ENCODE measurements at regions not wholly inside any gene's neighbourhood (a gene's known extent, or its start where the extent isn't known, plus 50 kb on each side); places are given as distances from the start of the nearest gene placed in this dataset.

DNA sequence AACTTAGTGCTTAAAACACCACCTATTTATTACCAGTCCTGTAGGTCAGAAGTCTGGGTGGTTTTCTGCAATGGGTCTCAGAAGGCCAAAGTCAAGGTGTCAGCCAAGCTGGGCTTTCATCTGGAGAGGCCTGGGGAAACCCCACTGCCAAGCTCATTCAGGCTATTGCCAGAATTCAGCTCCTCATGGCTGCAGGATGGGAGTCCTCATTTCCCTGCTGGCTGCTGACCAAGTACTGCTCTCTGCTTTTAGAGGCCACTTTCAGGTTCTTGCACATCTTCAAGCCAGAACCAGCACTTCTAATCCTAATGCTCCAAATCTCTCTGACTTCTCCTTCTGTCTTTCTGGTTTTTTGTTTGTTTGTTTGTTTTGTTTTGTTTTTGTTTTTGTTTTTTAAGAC, 109.3 kb downstream of the BCOR start (continued):
- no peak for TF ChIP-seq ZNF423 (tag by site-specific recombination; IDR thresholded peaks at IDR 0.05)
- TF ChIP-seq ZNF518A (tag by site-specific recombination; conservative IDR thresholded peaks at IDR 0.05; ENCODE audit: low read depth) = no peak
- no peak for TF ChIP-seq ZNF133 (tag by site-specific recombination; IDR thresholded peaks at IDR 0.05)
- TF ChIP-seq ZNF184 (tag by site-specific recombination; IDR thresholded peaks at IDR 0.05) = no peak
- no peak for TF ChIP-seq ZBTB20 (tag by site-specific recombination; IDR thresholded peaks at IDR 0.05)
- TF ChIP-seq, protein P1, sequence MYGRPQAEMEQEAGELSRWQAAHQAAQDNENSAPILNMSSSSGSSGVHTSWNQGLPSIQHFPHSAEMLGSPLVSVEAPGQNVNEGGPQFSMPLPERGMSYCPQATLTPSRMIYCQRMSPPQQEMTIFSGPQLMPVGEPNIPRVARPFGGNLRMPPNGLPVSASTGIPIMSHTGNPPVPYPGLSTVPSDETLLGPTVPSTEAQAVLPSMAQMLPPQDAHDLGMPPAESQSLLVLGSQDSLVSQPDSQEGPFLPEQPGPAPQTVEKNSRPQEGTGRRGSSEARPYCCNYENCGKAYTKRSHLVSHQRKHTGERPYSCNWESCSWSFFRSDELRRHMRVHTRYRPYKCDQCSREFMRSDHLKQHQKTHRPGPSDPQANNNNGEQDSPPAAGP (tag by site-specific recombination; IDR thresholded peaks at IDR 0.05) = no peak
- TF ChIP-seq ZNF404 (tag by site-specific recombination; IDR thresholded peaks at IDR 0.05) = no peak
- TF ChIP-seq ZNF626 (tag by site-specific recombination; IDR thresholded peaks at IDR 0.05) = no peak
- TF ChIP-seq GFI1B (tag by site-specific recombination; IDR thresholded peaks at IDR 0.05) = no peak

- no peak overlapping the region for H3K4me3 ChIP-seq (ENCODE audit: low read depth, low read length)
- TF ChIP-seq ZNF654 (tag by site-specific recombination; IDR thresholded peaks at IDR 0.05; ENCODE audit: low read depth) (no peak), ZNF37A (tag by site-specific recombination; IDR thresholded peaks at IDR 0.05) (no peak), ZNF621 (tag by site-specific recombination; IDR thresholded peaks at IDR 0.05) (no peak), PRDM10 (tag by site-specific recombination; IDR thresholded peaks at IDR 0.05) (no peak), ZNF423 (tag by site-specific recombination; IDR thresholded peaks at IDR 0.05) (no peak), ZNF140 (tag by site-specific recombination; IDR thresholded peaks at IDR 0.05) (no peak), ZFP37 (tag by site-specific recombination; IDR thresholded peaks at IDR 0.05) (no peak)
- H3K4me1 ChIP-seq (ENCODE audit: control insufficient read depth, insufficient read depth, low read length) = no peaks in the 10 kb centered on the region
- no peak overlapping the region for H3K27ac ChIP-seq (ENCODE audit: extremely low read depth, low read depth, low read length)
- H3K36me3 ChIP-seq (ENCODE audit: control insufficient read depth in 2 of 2, insufficient read depth in 1 of 2, low read length in 2 of 2) = no peaks in the 10 kb centered on the region
- ChIA-PET CTCF (interaction anchor here (0.6 to 0.7 kb wide), 2 partner anchors 15 to 176 kb away, joined by 3 read pairs; no protein-coding TSS in a partner anchor), POLR2A (no interaction called here)
- H3K9me3 ChIP-seq (ENCODE audit: control insufficient read depth, insufficient read depth, low read depth, low read length) = no peaks in the 10 kb centered on the region
Observed at GRCh38 chrX:39990388-39990787, 107.4 kb downstream of the BCOR start.

- ChIA-PET CTCF (no interaction called here), POLR2A (no interaction called here)
- Histone ChIP-seq H3K4me3 (ENCODE audit: low read depth, low read length) (no peak overlapping the region), H3K4me1 (ENCODE audit: control insufficient read depth, insufficient read depth, low read length) (no peaks in the 10 kb centered on the region), H3K9me3 (ENCODE audit: control insufficient read depth, insufficient read depth, low read depth, low read length) (no peaks in the 10 kb centered on the region), H3K36me3 (ENCODE audit: control insufficient read depth in 2 of 2, insufficient read depth in 1 of 2, low read length in 2 of 2) (no peaks in the 10 kb centered on the region), H3K27ac (ENCODE audit: extremely low read depth, low read depth, low read length) (no peak overlapping the region)
- TF ChIP-seq ZNF610 (tag by site-specific recombination; IDR thresholded peaks at IDR 0.05; ENCODE audit: borderline replicate concordance) = no peak
Observed at GRCh38 chrX:39992300-39992699, 105.5 kb downstream of the BCOR start.

Data from HEK293 (cell line).